Amniotic stem cell (primary cell): ENCODE measurements at regions not wholly inside any gene's neighbourhood (a gene's known extent, or its start where the extent isn't known, plus 50 kb on each side); places are given as distances from the start of the nearest gene placed in this dataset.
"Not testable (repeated sequence)": the region's sequence is repeated elsewhere in the genome, so short reads cannot be mapped to it uniquely, and the experiment has no call there.

Experiments
- DNase-seq: peaks from one replicate; lab custom pipeline; 2025; lab: John Stamatoyannopoulos, UW

DNA sequence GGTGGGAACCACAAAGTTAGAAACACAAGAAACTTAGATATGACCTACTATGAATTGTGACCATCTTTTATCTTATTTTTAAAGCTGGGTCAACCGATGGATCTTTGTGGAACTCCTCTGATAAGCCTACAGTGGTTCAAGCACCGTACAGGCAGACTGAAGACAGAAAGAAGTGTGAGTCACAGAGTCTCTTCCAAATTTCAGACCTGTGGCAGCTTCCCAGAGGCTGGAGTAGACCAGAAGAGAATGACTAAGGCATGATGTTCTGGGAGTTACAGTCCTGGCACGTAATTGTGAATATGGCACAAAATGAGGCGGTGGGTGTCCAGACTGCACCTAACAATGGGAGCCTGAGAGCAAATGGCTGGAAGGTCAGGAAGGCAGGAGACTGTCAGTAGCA is 70.0 kb downstream of the LMO4 start:
- no peak for DNase-seq

DNA sequence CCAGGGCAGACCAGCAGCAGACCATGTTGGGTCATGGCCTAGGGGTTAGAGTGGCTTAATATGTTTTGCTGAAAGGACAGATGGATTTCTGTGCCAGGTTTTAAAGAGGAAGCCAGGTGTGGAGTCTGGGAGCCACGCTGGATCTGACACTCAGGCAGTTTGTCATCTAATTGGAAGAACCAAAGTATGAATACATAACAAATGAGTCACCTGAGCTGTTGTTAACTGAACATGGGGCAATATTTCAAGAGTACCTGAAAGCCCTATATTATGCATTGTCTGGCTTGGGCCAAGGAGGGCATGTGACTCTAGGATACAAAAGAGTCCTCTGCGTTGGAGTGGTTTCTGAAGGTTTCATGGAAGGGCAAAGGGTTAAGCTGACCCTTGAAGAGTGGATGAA is 70.6 kb downstream of the LMO4 start:
- no peak for DNase-seq

DNA sequence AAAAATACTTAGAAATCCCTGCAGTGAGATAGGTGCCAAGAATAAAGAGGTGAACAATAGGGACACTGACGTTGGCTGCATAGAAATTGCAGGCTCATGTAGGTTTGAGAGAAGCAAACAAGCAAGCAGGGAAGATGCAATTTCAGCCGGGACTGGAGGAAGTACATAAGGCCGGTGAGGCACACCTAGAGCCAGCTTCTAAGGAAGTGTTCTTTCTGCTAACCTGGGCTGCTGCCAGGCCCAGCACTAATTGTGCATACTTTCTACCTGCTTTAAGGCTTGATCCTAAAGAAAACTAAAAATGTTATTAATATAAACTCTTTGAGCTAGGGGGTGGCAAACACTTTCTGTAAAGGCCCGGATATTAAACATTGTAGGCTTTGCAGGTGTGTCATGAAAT is 71.0 kb downstream of the LMO4 start:
- DNase-seq, result no peak

DNA sequence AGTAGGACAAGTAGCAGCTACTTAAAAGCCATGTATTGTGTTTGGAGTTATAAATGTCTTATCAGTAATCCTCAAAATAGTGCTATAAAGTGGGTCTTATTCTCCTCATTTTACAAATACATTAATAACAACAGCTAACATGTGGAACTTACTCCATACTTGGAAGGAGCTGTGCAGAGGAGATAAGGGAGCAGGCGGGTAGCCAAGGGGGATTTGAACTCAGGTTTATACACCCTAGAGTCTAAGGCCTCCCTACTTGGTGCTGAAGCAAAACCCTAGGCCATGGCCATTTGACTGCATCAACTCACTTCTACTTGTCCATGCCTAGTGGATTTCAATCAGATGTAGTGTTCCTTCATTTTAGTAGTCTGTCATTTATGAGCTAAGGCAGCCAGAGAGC is 72.1 kb downstream of the LMO4 start:
- no peak for DNase-seq

DNA sequence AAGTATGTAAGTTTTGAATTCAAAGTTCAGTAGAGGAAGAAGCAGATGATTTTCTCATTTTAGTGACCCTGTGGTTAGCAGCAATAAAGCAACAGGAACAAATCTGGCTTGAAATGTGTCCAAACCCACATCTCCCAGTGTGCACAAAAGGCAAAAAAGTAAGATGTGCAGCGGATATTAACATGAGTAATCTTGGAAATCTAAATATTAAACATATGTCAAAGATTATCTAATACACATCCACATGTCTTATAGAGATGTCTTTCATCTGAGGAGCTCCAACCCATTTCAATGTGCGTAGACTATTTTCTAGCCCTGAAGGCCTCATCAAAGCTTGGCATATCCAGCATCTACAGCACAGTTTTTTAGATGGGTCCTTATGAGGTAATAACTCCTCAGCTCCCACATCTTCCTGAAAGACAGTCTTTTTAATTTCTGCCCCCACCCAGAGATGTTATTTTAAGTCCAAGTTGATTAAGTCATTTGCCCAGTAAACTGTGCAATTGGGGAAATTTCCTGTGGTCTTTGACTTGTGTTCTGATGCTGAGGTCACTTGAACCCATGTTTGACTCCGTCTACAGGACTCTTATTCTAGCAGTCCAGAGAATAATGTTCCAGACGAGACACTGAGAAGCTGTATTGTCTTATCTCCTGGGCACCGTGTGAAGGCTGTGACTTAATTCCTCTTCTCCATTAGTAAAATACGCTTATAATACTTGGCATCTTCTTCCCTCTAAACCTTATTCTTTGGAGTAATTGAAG is 73.7 kb downstream of the LMO4 start:
- no peak for DNase-seq

DNA sequence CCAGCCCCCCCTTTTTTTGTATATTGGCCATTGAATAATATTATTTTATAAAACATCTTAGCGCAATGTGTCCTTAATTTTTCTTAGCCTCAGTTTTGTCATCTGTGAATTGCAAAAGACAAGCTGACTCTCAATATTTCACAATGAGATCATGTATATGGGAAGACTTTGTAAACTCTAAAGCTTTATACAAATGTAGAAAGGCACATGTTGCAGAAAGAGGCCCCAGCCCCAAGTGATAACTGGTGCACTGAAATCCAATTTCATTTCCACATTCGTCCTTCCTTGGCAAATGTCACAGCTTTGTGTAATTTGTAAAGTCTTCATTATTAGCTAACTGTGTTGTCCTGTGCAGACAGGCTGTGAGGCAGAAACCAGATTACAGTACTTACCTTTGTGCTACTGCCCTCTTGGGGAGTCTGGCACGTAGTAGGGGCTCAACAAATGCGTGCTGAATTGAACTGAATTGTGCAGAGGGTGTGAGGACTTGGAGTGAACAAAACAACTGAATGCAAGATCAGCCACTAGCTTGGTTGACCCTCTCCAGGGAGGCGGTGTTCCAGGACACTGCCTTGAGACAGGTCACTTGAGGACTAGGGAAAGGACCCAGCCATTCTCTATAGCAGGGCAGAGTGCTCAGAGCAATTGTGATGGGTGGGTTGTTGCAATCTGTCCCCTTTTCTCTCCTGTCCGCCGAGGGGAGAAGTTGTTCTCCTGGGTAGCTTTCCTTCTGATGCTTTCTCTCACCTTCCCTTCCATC is 74.6 kb downstream of the LMO4 start:
- DNase-seq, result no peak

DNA sequence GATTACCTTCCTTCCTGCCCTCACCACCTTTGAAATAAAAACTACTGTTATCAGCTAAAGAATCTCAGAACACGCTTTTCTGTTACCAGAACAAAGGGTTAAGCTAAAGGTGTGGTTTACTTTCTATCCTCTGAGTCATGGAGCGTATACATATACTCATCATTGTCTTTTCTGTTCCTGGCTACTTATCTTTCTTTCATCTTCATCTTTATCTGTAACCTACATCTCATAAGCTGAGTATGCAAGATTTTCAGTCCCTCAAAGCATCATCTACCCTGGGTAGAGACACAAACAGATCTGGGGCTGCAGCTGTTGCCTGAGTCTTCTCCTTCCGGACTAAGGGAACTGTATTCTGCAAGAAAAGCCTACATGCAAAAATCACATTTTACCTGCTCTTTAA is 75.6 kb downstream of the LMO4 start:
- DNase-seq, result no peak

DNA sequence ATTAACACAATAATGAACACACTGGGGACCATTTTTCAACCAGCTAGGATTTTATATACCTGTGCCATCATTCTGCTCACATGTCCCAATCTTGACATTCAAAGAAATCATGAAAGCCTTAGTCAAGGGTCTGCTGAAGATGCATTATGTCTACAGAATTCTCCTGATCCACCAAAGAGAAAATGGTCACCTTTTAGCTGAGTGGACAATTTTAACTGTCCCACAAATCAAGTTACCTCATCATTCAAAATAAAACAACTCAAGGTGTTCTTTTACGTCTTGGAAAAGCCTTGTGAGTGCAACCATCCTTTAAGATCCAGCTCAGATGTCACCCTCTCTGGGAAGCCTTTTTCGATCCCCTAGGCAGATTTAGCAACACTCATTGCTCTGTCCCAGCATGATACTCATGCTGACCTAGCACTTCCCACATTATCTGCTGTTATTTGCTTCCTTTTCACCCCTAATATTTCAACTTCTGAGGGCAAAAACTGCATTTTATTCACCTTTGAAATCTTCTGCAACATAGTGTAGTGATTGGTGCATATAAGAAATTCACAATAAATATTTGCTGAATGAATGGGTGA is 80.1 kb downstream of the LMO4 start:
- no peak for DNase-seq

DNA sequence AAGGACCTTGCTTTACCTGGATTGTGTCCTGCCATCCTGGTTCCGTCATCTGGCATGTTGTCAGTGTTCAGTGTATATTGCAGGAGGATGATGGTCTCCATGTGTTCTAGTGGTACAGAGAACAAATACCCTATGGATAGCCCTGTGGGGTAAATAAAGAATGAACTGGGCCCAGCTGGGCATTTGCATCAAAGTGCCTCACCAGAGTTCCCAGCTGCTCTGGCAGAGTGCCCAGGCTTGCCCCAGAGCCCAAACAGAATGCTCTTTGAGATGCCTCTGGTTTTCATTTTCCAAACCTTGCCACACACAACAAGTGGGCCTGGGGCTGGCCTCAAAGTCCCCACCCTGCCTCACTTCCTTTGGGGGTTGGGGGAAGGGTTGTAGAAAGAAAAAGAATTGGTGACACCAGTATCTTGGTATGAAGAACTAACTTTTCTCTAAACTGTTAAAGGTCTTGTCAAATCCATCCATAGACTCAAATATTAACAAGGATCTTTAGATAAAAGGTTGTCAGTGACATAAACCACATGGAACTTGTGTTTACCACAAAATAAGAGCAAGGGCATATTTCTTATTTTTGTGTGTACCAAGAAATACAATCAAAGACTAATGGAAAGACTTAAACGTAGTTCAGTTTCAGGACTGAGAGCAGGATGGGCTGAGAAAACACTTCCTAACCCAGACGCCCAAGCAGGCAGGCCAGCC is 82.2 kb downstream of the LMO4 start:
- no peak for DNase-seq

DNA sequence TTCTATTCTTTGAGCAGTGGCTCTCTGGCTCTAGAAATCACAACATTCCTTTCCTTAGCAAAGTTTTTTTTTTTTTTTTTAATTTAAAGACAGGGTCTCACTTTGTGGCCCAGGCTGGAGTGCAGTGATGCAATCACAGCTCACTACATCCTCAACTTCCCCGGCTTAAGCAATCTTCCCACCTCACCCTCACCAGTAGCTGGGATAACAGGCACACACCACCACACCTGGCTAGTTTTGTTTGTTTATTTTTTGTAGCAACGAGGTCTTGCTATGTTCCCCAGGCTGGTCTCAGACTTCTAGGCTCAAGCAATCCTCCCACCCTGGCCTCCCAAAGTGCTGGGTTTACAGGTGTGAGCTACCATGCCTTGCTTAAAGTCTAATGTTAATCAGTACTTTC is 85.2 kb downstream of the LMO4 start:
- DNase-seq, result not testable (repeated sequence)

DNA sequence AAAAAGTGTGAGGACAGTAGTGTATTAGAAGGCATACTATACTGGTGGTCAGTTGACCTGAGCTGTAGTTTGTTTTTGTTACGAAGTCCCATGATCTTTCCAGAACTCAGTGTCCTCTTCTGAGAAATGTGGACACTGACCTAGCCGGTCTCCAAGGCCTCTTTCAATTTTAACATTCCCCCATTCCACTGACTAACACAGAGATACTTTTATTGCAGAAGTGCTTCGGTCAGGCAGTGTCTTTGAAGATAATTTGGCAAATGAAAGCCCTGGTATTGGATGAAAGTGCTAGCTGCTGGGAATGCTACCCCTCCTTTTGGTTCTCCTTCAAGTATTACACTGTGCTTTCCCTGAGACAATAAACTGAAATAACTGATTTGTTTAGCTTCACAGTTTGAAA is 89.4 kb downstream of the LMO4 start:
- DNase-seq, result no peak

DNA sequence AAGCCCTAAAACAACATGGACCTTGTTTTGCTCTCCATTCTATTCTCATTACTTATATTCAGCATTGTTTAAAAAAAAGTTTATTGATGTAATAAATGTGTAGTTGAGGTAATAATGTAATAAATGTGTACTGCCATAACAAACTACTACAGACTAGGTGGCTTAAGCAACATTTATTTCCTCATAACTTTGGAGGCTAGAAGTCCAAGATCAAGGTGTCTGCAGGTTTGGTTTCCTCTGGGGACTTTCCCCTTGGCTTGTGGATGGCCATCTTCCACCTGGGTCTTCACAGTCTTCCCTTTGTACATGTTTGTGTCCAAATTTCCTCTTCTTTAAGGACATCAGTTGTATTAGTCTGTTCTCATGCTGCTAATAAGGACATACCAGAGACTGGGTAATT is 93.1 kb downstream of the LMO4 start:
- no peak for DNase-seq

DNA sequence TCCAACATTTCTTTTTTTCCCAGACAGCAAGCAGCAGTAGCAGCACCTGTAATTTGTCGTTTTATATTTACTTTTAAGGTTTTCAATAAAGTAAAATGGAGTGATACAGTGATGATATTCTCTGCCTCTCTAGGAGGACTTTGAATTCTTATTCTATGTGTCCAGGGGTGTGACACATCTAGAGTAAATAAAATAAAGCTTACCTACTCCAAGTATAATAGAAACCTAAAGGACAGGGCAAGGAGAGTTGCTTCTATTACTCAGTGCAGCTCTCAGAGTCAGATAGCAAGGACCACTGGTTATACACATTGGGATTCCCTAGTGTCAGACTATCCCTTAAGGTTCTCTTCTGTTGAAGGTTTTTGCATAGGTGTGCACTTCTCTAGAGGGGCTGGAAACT is 95.9 kb downstream of the LMO4 start:
- DNase-seq, result no peak

DNA sequence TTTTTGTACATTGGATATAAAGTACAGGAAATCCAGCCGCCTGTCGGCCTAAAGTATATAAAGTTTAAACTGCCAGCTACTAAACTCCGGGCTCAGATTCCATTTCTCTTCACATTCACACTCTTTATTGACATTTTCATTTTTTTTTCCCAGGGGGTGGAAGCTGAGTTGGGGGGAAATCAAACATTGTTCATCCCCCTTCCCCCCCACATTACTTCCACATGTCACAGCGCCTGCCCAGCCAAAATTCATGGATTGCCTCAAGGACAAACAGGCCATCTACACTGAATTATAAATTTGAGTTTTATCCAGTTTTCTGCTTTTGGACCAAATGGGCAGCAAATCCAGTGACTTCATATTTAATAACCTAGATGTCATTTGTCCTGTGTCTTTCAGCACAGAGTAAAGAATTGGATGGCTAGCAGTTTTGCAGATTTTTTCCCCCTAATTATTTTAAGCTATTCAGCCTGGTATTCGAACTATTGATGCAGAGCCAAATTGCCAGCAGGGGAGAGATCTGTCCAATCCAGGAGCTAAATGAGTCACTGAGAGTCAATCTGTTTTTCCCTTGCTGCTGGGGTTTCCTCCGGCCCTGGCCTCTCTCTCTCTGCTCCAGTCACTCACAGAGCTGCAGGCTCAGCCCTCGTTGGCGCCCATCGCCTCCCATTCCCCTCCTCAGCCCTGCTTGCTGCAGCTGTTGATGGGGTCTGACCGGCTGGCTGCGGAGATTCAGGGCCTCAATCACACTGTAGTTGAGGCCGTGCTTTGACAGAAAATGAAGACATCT is 98.0 kb downstream of the LMO4 start:
- no peak for DNase-seq

DNA sequence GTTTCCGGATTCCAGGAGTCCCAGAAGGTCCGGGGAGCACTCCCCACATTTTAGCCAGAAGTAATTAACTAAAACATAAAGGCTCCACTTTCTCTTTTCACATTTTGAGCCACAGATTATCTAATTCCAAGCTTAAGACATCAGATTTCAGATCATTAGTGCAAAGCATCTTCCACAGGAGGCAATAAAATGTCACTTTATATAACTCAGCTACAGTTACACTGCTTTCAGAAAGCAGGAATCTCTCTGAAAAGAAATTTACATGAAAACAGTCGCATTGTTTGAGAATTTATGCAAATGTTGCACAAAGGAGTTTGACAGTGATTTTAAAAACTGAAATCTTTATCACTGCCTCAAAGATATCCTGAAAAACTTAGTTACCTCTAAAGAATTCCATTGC is 99.7 kb downstream of the LMO4 start:
- DNase-seq, result no peak

DNA sequence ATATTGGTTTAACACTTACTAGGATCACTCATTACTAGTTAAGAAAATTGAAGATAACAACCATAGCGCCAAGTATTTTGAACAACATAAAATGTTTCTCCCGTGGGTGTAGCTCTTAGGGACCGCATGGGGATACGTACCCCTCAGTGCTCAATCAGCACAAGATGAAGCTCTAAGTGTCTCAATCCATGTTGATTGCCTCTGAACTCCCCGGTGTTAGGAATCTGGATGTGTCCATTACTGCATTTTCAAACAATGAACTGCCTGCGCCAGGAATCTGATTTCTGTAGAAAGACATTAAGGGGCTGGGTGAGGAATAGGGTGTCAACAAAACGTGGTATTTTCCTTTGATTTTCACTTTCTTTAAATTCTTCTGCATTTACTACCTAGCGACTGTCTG is 100.2 kb downstream of the LMO4 start:
- DNase-seq, result no peak

DNA sequence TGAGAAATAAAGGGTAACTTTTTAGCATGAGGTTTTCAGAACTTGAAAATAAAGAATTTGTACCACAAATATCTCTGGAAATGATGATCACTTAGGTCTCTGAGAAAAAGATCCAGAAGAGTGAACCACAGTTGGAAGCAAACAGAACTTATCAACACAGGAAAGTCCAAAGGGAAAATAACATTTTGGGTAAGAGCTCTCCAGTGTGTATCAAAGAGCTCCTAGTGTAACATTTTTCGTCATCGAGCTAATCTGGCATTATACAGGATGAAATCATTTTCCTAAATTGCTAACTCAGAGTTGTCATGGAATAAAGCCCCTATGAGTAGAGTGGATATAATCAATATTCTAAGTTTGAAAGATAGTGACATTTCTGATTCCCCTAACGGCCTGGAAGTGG is 104.0 kb downstream of the LMO4 start:
- no peak for DNase-seq

DNA sequence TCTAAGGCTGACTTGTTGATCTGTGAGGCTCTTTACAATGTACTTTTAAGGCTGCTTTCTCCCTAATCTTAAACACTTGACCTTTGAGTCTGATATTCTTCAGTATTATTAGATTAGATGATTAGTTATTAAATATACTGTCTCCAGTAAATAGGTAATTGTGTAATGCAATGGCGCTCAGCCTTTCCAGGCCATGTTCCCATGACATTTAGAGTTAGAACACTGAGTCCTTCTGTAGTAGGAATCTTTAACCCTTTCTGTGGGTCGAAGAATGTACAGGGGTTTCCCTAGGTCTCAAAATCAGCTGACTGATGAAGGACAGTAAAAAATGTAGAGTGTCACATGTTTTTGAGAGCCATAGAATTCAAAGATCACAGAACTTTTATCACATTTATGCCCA is 104.4 kb downstream of the LMO4 start:
- DNase-seq, result not testable (repeated sequence)

DNA sequence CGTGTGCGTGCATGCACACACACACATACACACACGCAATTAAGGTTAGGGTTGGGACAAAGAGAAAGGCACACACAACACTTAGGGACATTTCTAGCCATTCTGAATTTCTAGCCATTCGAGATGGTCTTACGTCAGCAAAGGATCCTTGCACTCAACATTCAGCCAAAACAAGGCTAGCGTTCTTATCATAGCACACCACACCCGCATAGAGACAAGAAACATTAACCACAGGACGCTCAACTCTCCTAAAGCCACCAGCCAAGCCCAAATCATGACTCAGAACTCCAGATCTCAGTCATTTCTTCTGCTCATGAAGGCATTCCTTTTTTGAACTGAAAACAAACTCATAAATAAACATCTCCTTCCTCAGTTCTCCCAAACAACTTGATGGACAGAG is 106.8 kb downstream of the LMO4 start:
- no peak for DNase-seq

DNA sequence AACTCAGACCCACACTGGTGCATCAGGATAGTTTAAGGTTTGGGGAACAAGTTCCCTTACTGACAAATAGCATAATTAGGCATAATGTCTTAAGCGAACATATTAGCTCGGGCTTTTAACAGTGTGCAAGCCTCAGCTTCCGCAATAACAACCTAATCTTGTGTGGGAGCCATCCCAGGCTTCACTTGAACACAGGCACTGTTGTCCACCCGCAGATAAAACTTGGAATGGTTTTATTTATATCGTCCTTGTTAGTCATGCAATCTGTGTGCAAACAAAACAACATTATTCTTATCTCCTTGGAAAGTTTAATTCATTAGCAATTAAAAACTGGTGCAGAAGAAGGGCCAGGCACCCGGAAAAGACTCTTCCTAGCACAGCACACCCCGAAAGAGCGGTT is 107.4 kb downstream of the LMO4 start:
- not testable (repeated sequence) for DNase-seq

DNA sequence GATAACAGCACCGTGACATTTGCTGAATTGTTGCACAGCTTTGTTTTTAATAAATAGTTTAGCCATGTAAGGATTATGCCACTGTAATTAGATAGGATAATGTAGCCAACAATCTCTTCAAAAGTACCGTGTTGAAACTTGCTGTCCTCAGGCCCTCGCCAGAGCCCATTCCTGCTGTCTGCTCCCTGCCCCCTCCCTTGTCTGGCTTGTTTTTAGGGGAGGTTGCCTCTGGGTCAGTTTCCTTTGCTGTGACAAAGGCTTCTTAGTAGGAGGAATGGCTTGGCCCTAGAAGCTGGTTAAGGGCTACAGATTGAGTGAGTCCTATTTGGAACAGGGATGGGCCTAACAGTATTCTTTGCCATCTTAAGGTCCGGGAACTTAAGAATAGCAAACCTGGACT is 107.9 kb downstream of the LMO4 start:
- no peak for DNase-seq
